ENCODE measurements at regions not wholly inside any gene's neighbourhood (a gene's known extent, or its start where the extent isn't known, plus 50 kb on each side); places are given as distances from the start of the nearest gene placed in this dataset.

DNA sequence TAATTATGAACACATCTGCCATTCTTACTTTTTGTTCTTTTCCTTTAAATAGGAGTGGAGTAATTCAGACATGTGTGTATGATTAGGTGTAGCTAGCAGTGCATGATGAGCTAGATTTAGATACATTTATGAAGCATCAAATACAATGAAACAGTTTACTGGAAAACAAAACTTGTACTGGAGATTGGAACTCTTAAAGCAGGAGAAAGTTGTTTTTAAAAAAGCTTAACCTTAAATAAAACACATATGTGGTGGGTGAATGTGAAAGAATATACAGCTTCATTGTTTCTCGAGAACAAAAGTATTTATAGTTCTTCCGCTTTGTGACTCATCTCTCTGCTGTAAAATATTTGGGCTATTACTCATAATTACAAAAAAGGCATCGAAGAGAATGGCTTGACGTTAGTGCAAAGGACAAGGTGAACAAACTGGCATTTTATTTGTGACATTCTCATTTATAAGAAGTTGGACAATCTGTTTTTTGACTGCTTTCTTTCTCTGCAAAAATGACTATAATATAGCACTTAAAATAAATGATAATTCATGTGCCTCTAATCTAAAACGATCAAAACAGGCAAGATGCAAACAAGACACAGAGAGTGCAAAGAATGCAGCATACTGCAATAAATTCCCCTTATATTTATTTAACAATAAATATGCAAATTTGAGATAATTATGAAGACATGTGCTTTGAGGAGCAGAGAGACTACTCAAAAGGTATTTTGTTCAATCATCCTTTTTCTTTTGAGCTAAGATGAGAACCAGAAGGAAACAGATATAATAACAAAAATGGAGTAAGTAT lies 478.8 kb downstream of the CETN3 start:
- no peak for FAIRE-seq
- no peak overlapping the region for H2BK12ac ChIP-seq (ENCODE audit: low read depth, low read length)
- ChIA-PET POLR2A (ENCODE audit: partially characterized antibody) (no interaction called here), CTCF (ENCODE audit: partially characterized antibody) (interaction anchor here (0.9 to 1.4 kb wide), 2 partner anchors 46 to 332 kb away, joined by 3 read pairs; no protein-coding TSS in a partner anchor)
- H3K36me3 ChIP-seq (ENCODE audit: control insufficient read depth in 2 of 4, insufficient read depth in 4 of 4, low read length in 3 of 4): no peaks in the 10 kb centered on the region
- no peak for DNase-seq (ENCODE audit: low read depth in 1 of 2, low spot score in 2 of 2)
- no peaks in the 10 kb centered on the region for H3K9me3 ChIP-seq (ENCODE audit: insufficient read depth in 2 of 2, low read depth in 1 of 2, low read length in 1 of 2)
- no peak overlapping the region for H2BK20ac ChIP-seq (ENCODE audit: low read length)
- H3K4me1 ChIP-seq (replicated peaks in 1 of 4; ENCODE audit: control insufficient read depth in 3 of 4, insufficient read depth in 4 of 4, low read length in 3 of 4): no peaks in the 10 kb centered on the region; a peak in 1 of 7 replicates
- H3K18ac ChIP-seq (ENCODE audit: extremely low read depth, low read length): no peak overlapping the region
- no peak overlapping the region for H3K23ac ChIP-seq (ENCODE audit: insufficient read length)
- H2BK15ac ChIP-seq (ENCODE audit: low read length): no peak overlapping the region
- no peaks in the 10 kb centered on the region for H3K27me3 ChIP-seq (replicated peaks in 1 of 4; ENCODE audit: control insufficient read depth in 3 of 4, extremely low read depth in 1 of 4, insufficient read depth in 3 of 4, low read length in 3 of 4)
- no peak overlapping the region for H3K56ac ChIP-seq (replicated peaks; ENCODE audit: insufficient read length, low read depth, low read length)
- H3K27ac ChIP-seq (ENCODE audit: low read depth, low read length): no peak overlapping the region
- no peak overlapping the region for H3K9ac ChIP-seq (replicated peaks in 1 of 4; ENCODE audit: extremely low read depth in 1 of 4, low read depth in 3 of 4, low read length in 3 of 4)
- no peaks in the 10 kb centered on the region for H3K79me1 ChIP-seq (ENCODE audit: low read depth, low read length)
- no peak overlapping the region for H4K91ac ChIP-seq (replicated peaks; ENCODE audit: insufficient read length, low read length)
- H3K4me3 ChIP-seq (ENCODE audit: extremely low read depth in 1 of 4, insufficient read depth in 2 of 4, low read depth in 3 of 4, low read length in 4 of 4): no peak overlapping the region
- H3K4me2 ChIP-seq (ENCODE audit: insufficient read depth in 1 of 2, low read depth in 2 of 2, low read length in 2 of 2): no peak overlapping the region
- H3K14ac ChIP-seq (ENCODE audit: insufficient read length): no peak overlapping the region
- no peak overlapping the region for H4K8ac ChIP-seq (ENCODE audit: extremely low read depth, insufficient read depth, low read length)
- H3K23me2 ChIP-seq (ENCODE audit: low read depth, low read length): no peaks in the 10 kb centered on the region
- WGBS, 2 experiments (ENCODE audit: extremely low coverage in 1 of 2, insufficient coverage in 1 of 2, insufficient read length in 1 of 2, insufficient replicate concordance in 2 of 2, low coverage in 1 of 2, low lambda C conversion rate in 2 of 2, missing lambda C conversion rate in 1 of 2): 91% methylated on average over 5 of the region's 5 CpGs; no CpG with 5 or more reads in 1 of the 2 experiments
- no peaks in the 10 kb centered on the region for H4K20me1 ChIP-seq (replicated peaks in 1 of 2; ENCODE audit: control insufficient read depth in 1 of 2, insufficient read depth in 2 of 2, low read length in 2 of 2)
- no peaks in the 10 kb centered on the region for H3K79me2 ChIP-seq (ENCODE audit: control insufficient read depth in 1 of 2, insufficient read depth in 2 of 2, low read length in 2 of 2)
- H2BK120ac ChIP-seq (replicated peaks; ENCODE audit: low read depth, low read length): no peak overlapping the region
- H2BK5ac ChIP-seq (ENCODE audit: low read depth, low read length): no peak overlapping the region
- H2AFZ ChIP-seq (ENCODE audit: low read length): no peak overlapping the region
- no peak overlapping the region for H3K4ac ChIP-seq (replicated peaks; ENCODE audit: insufficient read length, low read depth, low read length)
- no peak overlapping the region for H2AK5ac ChIP-seq (ENCODE audit: low read depth, low read length)
- no peak overlapping the region for H4K5ac ChIP-seq (ENCODE audit: insufficient read length, low read depth, low read length)
- TF ChIP-seq SP1 (IDR thresholded peaks at IDR 0.05; ENCODE audit: low read depth, low read length): no peak
- TF ChIP-seq, protein P1, sequence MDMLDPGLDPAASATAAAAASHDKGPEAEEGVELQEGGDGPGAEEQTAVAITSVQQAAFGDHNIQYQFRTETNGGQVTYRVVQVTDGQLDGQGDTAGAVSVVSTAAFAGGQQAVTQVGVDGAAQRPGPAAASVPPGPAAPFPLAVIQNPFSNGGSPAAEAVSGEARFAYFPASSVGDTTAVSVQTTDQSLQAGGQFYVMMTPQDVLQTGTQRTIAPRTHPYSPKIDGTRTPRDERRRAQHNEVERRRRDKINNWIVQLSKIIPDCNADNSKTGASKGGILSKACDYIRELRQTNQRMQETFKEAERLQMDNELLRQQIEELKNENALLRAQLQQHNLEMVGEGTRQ (IDR thresholded peaks at IDR 0.05; ENCODE audit: low read length): no peak
- no peak for TF ChIP-seq RNF2 (IDR thresholded peaks at IDR 0.05; ENCODE audit: borderline replicate concordance, low read depth, low read length, missing control alignments, poor library complexity, severe bottlenecking)
- no peak for TF ChIP-seq KDM5A (IDR thresholded peaks at IDR 0.05; ENCODE audit: low read length)
- no peak for TF ChIP-seq CTBP2 (IDR thresholded peaks at IDR 0.05; ENCODE audit: borderline replicate concordance, insufficient read depth, insufficient read length, low read length)
- no peak for TF ChIP-seq BACH1 (IDR thresholded peaks at IDR 0.05; ENCODE audit: low read length)
- TF ChIP-seq SIRT6 (IDR thresholded peaks at IDR 0.05; ENCODE audit: low read length): no peak
- TF ChIP-seq SUZ12 (IDR thresholded peaks at IDR 0.05; ENCODE audit: low read length): no peak
- TF ChIP-seq, protein P2, sequence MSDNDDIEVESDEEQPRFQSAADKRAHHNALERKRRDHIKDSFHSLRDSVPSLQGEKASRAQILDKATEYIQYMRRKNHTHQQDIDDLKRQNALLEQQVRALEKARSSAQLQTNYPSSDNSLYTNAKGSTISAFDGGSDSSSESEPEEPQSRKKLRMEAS (IDR thresholded peaks at IDR 0.05): no peak
- no peak for TF ChIP-seq POU5F1 (IDR thresholded peaks at IDR 0.05; ENCODE audit: low read depth, low read length)
- TF ChIP-seq NANOG (IDR thresholded peaks at IDR 0.05; ENCODE audit: insufficient read depth, low read depth, low read length, poor library complexity, severe bottlenecking): no peak
- no peak for TF ChIP-seq TEAD4 (IDR thresholded peaks at IDR 0.05; ENCODE audit: low read depth, low read length)
